ENCODE measurements at regions not wholly inside any gene's neighbourhood (a gene's known extent, or its start where the extent isn't known, plus 50 kb on each side); places are given as distances from the start of the nearest gene placed in this dataset.

DNA sequence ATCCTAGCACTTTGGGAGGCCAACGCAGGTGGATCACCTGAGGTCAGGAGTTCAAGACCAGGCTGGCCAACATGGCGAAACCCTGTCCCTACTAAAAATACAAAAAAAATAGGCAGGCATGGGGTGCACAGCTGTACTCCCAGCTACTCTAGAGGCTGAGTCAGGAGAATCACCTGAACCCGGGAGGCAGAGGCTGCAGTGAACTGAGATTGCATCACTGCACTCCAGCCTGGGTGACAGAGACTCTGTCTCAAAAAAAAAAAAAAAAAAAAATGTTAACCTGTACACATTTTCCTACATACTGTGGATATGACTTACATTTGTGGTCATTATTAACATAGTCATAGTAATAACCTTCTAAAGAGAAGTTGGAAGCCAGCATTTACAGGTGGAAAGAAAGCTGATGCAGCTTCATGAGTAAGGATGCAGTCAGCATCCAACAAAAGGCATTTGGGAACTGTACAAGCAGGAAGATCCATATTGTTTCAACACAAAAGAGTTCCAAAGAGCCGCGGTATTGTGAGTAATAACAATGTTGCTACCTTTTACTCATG lies 186.2 kb downstream of the GPX5 start:
- Histone ChIP-seq H3K4me3 (ENCODE audit: low read length) (no peak overlapping the region), H3F3A (ENCODE audit: insufficient read depth, low read length) (no peaks in the 10 kb centered on the region), H4K20me1 (ENCODE audit: insufficient read depth, low read length) (no peaks in the 10 kb centered on the region), H2AFZ (ENCODE audit: low read length) (no peak overlapping the region), H3K79me2 (ENCODE audit: low read length) (no peaks in the 10 kb centered on the region), H3K9me3 (replicated peaks; ENCODE audit: insufficient read depth, low read length) (no peaks in the 10 kb centered on the region), H3K9ac (ENCODE audit: low read length) (no peak overlapping the region), H3K4me2 (ENCODE audit: low read depth, low read length) (no peak overlapping the region), H3K27me3 (replicated peaks; ENCODE audit: insufficient read depth, low read length) (no peaks in the 10 kb centered on the region), H3K36me3 (replicated peaks; ENCODE audit: insufficient read depth, low read length) (no peaks in the 10 kb centered on the region), H3K9me2 (replicated peaks; ENCODE audit: insufficient read depth, low read length) (no peaks in the 10 kb centered on the region), H3K4me1 (ENCODE audit: low read length) (no peaks in the 10 kb centered on the region), H3K27ac (ENCODE audit: low read length) (no peak overlapping the region)
- TF ChIP-seq, protein P1, sequence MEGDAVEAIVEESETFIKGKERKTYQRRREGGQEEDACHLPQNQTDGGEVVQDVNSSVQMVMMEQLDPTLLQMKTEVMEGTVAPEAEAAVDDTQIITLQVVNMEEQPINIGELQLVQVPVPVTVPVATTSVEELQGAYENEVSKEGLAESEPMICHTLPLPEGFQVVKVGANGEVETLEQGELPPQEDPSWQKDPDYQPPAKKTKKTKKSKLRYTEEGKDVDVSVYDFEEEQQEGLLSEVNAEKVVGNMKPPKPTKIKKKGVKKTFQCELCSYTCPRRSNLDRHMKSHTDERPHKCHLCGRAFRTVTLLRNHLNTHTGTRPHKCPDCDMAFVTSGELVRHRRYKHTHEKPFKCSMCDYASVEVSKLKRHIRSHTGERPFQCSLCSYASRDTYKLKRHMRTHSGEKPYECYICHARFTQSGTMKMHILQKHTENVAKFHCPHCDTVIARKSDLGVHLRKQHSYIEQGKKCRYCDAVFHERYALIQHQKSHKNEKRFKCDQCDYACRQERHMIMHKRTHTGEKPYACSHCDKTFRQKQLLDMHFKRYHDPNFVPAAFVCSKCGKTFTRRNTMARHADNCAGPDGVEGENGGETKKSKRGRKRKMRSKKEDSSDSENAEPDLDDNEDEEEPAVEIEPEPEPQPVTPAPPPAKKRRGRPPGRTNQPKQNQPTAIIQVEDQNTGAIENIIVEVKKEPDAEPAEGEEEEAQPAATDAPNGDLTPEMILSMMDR (IDR thresholded peaks at IDR 0.05; ENCODE audit: low read length): no peak
- no peak for TF ChIP-seq EZH2phosphoT487 (IDR thresholded peaks at IDR 0.05; ENCODE audit: low read length)
- no peak for TF ChIP-seq EZH2 (optimal IDR thresholded peaks at IDR 0.05; ENCODE audit: low read depth, low read length)
- DNase-seq: no peak

GRCh38 chr6:28712982-28713381 lies 187.3 kb downstream of the GPX5 start:
- Histone ChIP-seq H3K36me3 (replicated peaks; ENCODE audit: insufficient read depth, low read length) (no peaks in the 10 kb centered on the region), H3K9me3 (replicated peaks; ENCODE audit: insufficient read depth, low read length) (no peaks in the 10 kb centered on the region), H3K4me2 (ENCODE audit: low read depth, low read length) (no peak overlapping the region), H2AFZ (ENCODE audit: low read length) (no peak overlapping the region), H3F3A (ENCODE audit: insufficient read depth, low read length) (no peaks in the 10 kb centered on the region), H3K4me3 (ENCODE audit: low read length) (no peak overlapping the region), H3K9ac (ENCODE audit: low read length) (no peak overlapping the region), H4K20me1 (ENCODE audit: insufficient read depth, low read length) (no peaks in the 10 kb centered on the region), H3K79me2 (ENCODE audit: low read length) (no peaks in the 10 kb centered on the region), H3K27me3 (replicated peaks; ENCODE audit: insufficient read depth, low read length) (no peaks in the 10 kb centered on the region), H3K9me2 (replicated peaks; ENCODE audit: insufficient read depth, low read length) (no peaks in the 10 kb centered on the region), H3K4me1 (ENCODE audit: low read length) (no peaks in the 10 kb centered on the region), H3K27ac (ENCODE audit: low read length) (no peak overlapping the region)
- DNase-seq: no peak
- TF ChIP-seq EZH2 (optimal IDR thresholded peaks at IDR 0.05; ENCODE audit: low read depth, low read length): no peak
- no peak for TF ChIP-seq EZH2phosphoT487 (IDR thresholded peaks at IDR 0.05; ENCODE audit: low read length)

DNA sequence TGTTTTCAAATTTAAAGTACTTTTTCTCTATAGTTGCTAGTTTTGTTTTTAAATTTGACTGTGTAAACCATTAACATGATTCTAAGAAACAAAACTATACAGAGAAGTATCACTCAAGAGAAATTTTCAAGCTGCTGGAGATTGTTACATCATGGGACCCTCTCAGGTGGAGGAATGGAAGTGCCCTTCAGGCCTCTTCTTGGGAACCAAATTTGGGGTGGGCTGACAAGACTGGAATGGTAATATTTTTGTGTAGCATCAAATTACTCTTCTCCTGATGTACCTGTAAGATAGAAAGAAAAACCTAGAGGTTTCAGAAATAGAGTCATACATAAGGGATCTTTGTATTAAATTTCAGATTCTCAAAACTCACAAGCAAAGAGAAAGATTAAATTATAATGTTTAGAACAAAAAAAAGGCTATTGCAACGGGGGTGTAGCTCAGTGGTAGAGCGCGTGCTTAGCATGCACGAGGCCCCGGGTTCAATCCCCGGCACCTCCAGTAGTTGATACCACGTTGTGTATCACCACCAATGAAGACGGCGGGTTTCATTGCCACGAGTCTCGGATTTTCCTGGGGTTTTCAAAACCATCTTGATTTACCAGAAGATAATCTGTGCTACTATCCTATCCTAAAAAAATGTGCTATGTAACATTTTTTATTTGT lies 193.7 kb downstream of the GPX5 start:
- H2AFZ ChIP-seq (ENCODE audit: low read length): no peak overlapping the region

More for the DNA sequence above, 193.7 kb downstream of the GPX5 start:
- Histone ChIP-seq H3K9me2 (replicated peaks; ENCODE audit: insufficient read depth, low read length) (no peaks in the 10 kb centered on the region), H4K20me1 (ENCODE audit: insufficient read depth, low read length) (no peaks in the 10 kb centered on the region), H3K4me1 (ENCODE audit: low read length) (no peaks in the 10 kb centered on the region), H3K9ac (ENCODE audit: low read length) (no peak overlapping the region), H3K36me3 (replicated peaks; ENCODE audit: insufficient read depth, low read length) (no peaks in the 10 kb centered on the region), H3K27me3 (replicated peaks; ENCODE audit: insufficient read depth, low read length) (no peaks in the 10 kb centered on the region), H3F3A (ENCODE audit: insufficient read depth, low read length) (no peaks in the 10 kb centered on the region), H3K4me2 (ENCODE audit: low read depth, low read length) (no peak overlapping the region), H3K4me3 (ENCODE audit: low read length) (no peak overlapping the region), H3K79me2 (ENCODE audit: low read length) (no peaks in the 10 kb centered on the region), H3K27ac (ENCODE audit: low read length) (no peak overlapping the region), H3K9me3 (replicated peaks; ENCODE audit: insufficient read depth, low read length) (no peaks in the 10 kb centered on the region)
- DNase-seq: no peak
- TF ChIP-seq, protein P1 (IDR thresholded peaks at IDR 0.05; ENCODE audit: low read length): no peak
- no peak for TF ChIP-seq EZH2 (optimal IDR thresholded peaks at IDR 0.05; ENCODE audit: low read depth, low read length)
- no peak for TF ChIP-seq EZH2phosphoT487 (IDR thresholded peaks at IDR 0.05; ENCODE audit: low read length)
